ENCODE measurements at regions not wholly inside any gene's neighbourhood (a gene's known extent, or its start where the extent isn't known, plus 50 kb on each side); places are given as distances from the start of the nearest gene placed in this dataset. TPM values are rescaled to one million over a fixed set of nuclear protein-coding genes. Genes with fewer than 3 reads are reported as not detected.

DNA sequence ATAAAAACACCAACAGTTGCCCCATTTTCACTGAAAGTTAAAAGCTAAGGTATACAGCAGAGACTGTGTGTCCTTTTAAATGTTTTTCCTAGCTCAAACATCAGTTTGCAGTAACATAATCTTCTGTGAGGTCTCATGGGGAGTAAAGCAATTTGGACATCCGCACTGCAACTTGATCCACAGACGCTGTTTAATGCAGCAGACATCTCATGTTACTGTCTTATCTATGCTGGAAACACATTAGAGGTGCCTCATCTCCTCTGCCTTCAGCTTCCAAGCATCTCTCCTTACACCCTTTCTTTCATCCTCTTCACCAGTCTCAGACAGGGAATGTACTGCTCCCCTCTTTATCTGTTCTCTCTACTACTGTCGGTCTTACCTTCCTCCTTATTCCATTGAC is 53.7 kb upstream of the ATP11B start:
- TF ChIP-seq, protein P1, sequence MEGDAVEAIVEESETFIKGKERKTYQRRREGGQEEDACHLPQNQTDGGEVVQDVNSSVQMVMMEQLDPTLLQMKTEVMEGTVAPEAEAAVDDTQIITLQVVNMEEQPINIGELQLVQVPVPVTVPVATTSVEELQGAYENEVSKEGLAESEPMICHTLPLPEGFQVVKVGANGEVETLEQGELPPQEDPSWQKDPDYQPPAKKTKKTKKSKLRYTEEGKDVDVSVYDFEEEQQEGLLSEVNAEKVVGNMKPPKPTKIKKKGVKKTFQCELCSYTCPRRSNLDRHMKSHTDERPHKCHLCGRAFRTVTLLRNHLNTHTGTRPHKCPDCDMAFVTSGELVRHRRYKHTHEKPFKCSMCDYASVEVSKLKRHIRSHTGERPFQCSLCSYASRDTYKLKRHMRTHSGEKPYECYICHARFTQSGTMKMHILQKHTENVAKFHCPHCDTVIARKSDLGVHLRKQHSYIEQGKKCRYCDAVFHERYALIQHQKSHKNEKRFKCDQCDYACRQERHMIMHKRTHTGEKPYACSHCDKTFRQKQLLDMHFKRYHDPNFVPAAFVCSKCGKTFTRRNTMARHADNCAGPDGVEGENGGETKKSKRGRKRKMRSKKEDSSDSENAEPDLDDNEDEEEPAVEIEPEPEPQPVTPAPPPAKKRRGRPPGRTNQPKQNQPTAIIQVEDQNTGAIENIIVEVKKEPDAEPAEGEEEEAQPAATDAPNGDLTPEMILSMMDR (IDR thresholded peaks at IDR 0.05): no peak
- no peak for ATAC-seq (ENCODE audit: low FRiP score)
- DNase-seq (ENCODE audit: low spot score): no peak

DNA sequence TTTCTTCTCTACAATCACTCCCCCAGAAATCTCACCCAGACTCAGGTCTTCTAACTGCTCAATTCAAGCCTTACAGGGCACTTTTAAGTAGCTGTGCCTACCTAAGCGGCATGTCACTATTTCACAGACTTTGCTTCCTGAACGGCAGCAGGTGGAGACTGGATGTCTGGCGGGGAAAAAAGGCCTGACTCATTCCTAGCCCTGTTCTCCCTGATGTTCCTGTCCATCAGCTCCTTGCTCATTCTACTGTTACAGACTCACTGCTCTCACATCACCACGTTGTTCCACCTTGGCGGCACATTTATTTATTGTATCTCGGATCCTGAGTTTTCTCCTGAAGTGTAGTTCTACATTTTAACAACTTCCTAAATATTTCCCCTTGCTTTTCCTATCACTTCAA is 52.6 kb upstream of the ATP11B start:
- DNase-seq (ENCODE audit: low spot score) (no peak), ATAC-seq (ENCODE audit: low FRiP score) (no peak)
- TF ChIP-seq, protein P1 (IDR thresholded peaks at IDR 0.05): no peak

DNA sequence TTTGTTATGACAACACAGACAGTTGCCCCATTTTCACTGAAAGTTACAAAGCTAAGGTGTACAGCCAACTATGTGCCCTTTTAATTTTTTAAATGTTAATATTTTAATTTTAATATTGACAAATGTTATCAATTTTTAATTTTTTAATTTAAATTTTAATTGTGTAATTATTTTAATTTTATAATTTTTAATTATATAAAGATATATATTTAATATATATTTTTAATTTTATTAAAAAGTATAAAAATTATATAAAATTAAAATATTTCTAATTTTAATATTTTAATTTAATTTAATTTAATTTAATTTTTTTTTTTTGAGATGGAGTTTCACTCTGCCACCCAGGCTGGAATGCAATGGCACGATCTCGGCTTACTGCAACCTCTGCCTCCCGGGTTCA is 52.1 kb upstream of the ATP11B start:
- TF ChIP-seq, protein P1 (IDR thresholded peaks at IDR 0.05): no peak
- no peak for DNase-seq (ENCODE audit: low spot score)
- no peak for ATAC-seq (ENCODE audit: low FRiP score)

Small RNA genes in the stretch of these regions (small RNA-seq; reads per million reads assigned to genes)
- gene RN7SKP265: not detected
